Stimulated activated CD8-positive, alpha-beta memory T cell treated with anti-CD3 and anti-CD28 coated beads, Interleukin-12 subunit alpha, Interleukin-12 subunit beta, amount 100 ng/mL, for 4 hours (primary cell): ENCODE measurements at regions not wholly inside any gene's neighbourhood (a gene's known extent, or its start where the extent isn't known, plus 50 kb on each side); places are given as distances from the start of the nearest gene placed in this dataset.
"Not testable (repeated sequence)": the region's sequence is repeated elsewhere in the genome, so short reads cannot be mapped to it uniquely, and the experiment has no call there.

Experiments used
- DNase-seq: peaks from one replicate; pipeline ENCODE4 v3.0.0-alpha.2; 2020; ENCODE audit warnings: low read depth

DNA sequence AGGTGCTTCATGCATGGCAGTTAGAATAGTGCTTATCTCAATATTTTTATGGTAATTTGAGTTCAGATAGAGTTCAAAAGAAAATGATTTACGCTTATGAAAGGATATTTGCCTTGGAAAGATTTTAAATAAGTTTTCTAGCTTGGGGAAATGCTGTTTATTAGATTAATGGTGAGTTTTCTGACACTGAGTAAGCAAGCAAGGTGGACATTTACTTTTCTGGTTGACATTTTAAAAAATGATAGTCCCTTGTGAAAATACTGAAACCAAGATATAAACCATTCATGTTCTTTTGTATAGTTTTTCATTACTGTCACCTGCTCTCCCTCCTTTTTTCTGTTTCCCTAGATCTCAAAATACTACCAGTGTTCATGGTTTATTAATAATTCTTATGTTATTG is 1034.8 kb upstream of the SPRY2 start:
- DNase-seq = no peak

DNA sequence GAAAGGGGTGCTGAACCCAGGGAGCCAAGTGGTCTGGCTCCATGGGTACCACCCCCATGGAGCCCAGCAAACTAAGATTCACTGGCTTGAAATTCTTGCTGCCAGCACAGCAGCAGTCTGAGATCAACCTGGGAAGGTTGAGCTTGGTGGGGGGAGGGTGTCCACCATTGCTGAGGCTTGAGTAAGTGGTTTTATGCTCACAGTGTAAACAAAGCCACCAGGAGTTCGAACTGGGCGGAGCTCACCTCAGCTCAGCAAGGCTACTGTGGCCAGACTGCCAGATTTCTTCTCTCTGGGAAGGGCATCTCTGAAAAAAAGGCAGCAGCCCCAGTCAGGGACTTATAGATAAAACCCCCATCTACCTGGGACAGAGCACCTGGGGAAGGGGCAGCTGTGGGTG is 1021.8 kb upstream of the SPRY2 start:
- DNase-seq = not testable (repeated sequence)

DNA sequence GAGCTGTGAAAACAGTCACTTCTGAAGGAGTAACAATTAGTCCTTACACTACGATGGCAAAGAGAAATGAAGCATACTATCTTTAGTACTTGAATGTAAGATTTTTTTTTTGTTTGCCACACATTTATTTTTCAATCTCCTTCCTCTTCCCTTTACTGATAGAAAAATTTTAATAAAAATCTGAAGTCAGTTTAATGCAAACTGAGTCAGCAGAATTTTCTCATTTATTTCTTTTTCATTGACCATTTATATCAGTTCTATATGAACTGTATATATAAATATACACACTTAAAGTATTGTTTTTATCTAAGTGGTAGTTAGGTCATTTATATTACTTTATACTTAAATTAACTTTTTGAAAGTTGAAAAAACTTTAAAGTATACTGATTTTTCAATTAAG is 1009.1 kb upstream of the SPRY2 start:
- no peak for DNase-seq

DNA sequence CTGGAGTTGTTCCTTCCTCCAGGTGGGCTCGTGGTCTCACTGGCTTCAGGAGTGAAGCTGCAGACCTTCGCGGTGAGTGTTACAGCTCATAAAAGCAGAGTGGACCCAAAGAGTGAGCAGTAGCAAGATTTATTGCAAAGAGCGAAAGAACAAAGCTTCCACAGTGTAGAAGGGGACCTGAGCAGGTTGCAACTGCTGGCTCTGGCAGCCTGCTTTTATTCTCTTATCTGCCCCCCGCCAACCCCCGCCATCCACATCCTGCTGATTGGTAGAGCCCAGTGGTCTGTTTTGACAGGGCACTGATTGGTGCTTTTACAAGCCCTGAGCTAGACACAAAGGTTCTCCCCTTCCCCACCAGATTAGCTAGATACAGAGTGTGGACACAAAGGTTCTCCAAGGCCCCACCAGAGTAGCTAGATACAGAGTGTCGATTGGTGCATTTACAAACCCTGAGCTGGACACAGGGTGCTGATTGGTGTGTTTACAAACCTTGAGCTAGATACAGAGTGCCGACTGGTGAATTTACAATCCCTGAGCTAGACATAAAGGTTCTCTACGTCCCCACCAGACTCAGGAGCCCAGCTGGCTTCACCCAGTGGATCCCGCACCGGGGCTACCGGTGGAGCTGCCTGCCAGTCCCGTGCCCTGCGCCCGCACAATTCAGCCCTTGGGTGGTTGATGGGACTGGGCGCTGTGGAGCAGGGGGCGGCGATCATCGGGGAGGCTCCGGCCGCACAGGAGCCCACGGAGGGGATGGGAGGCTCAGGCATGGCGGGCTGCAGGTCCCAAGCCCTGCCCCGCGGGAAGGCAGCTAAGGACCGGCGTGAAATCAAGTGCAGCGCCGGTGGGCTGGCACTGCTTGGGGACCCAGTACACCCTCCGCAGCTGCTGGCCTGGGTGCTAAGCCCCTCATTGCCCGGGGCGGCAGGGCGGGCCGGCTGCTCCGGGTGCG is 999.5 kb upstream of the SPRY2 start:
- DNase-seq = not testable (repeated sequence)

DNA sequence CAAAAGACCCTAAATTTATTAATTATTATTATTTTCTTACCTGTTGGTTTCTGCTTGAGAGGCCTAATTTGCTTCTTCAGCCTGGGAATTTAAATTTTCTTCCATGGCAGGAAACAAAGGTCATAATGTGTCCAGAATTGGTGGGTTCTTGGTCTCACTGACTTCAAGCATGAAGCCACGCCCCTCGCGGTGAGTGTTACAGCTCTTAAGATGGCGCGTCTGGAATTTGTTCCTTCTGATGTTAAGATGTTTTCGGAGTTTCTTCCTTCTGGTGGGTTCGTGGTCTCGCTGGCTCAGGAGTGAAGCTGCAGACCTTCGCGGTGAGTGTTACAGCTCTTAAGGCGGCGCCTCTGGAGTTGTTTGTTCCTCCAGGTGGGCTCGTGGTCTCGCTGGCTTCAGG is 998.7 kb upstream of the SPRY2 start:
- DNase-seq = not testable (repeated sequence)

DNA sequence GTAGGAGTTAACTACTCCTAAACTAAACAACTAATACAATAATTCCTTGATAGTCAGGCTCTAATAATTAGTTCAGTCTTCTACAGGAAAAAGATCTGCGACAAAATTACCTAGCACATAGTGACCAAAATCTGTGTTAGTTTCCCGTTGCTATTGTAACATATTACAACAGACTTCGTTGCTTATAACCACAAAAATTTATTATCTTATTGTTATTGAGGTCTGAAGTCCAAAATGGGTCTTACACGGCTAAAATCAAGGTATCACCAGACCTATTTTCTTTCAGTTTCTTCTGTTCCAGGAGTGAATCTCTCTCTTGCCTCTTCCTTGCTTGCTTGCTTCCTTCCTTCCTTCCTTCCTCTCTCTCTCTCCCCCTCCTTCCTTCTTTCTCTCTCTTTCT is 993.6 kb upstream of the SPRY2 start:
- DNase-seq = no peak

DNA sequence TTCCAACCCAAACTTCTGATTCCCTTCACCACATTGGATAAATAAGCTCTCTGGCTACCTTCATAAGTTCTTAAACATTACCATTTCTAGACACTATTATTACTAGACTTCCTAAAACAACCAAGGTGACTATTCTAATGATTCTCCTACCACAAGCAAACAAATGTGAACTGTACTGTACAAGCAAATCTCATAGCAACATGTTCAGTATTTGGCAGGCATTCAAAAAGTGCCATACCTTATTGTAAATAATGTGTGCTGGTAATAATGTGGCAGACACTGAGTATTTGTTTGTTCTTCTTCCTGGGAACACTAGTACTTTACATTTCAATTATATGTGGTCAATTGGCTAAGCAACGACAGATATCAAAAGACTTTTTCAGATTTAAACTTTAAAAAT is 986.0 kb upstream of the SPRY2 start:
- DNase-seq = no peak

DNA sequence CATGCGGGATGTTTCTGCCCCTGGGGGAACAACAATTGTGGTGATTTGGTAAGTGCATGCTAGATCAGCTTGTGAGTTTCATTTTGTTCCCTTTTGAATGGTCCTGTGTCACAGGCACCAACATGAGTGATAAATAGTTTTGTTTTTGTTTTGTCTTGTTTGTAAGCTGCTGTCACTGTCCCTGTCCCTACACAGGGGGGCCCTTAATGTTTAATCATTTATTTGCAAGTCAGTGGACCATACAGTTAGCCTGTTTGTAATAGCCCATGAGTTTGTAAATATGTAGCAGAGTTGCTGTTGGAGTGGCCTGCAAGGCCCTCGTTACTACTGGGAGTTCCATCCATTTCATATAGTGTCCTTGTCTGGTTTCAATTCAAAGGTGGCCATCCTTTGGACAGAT is 979.6 kb upstream of the SPRY2 start:
- no peak for DNase-seq

DNA sequence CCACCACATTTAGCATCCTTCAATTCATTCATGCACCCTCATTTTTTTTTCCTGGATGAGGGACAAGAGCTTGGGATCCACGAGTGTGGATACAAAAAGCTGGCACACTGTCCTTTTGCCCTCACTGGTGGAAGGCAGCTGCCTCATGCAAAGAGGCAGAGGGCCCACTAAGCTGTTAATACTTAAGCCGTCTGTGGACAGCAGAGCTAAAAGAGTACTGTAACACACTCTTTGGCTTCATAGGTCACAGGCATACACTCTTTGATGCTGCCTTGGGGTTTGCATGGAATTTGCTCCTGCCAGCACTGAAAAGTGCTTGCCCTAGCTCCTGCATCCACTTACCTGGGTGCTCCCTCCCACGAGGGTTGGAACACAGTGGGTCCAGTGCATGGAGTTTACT is 978.4 kb upstream of the SPRY2 start:
- no peak for DNase-seq

DNA sequence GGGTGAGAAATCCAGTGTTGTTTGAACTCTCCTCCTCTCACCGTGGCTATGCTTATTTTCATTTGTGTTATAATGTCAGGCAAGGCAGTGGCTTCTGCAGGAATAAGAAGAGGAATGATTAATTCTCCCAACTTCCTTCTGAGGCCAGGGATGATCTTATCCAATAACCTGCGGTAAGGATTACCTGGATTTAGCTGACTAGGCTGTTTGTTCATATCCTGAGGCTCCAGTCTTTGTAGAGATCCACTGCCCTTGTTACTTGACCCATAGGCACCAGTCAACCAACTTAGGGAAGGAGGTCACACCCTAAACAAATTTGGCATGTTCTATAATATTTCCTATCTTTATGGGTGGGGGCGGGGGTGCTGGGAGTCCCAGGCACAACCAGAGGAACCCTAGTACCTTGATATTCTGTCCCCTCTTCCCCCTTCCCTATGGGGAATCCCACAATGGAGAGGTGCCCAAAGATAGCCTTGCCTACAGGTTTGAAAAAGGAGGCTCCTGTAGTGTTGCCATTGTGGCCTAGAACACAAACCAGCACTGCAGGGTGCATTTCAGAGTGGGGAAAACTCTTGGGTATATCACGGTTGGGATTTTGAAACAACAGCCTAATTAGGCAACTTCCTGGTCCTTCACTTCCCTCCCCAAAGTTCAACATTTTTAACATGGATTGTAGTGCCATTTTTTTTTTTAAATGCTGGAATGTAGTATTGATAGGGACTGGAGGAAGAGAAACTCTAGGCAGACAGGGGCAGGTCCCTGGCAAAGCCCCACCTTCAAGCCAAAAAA is 977.5 kb upstream of the SPRY2 start:
- no peak for DNase-seq

DNA sequence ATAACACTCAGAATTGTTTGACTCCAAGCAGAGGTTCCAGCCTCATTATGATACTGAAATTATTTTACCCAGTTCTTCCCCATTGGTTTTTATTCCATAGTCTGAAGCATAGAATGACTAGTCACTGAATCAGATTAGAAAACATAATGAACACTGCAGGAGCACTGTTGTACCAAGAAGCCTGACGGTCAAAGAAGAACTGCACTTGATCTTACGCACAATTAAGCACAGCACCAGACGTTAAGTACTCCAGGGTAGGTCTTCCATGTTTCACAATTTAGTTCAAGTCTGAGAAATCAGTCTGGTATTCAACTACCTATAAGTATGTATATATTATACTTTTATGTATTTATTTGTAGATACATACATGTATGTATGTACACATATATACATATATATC is 973.5 kb upstream of the SPRY2 start:
- no peak for DNase-seq

DNA sequence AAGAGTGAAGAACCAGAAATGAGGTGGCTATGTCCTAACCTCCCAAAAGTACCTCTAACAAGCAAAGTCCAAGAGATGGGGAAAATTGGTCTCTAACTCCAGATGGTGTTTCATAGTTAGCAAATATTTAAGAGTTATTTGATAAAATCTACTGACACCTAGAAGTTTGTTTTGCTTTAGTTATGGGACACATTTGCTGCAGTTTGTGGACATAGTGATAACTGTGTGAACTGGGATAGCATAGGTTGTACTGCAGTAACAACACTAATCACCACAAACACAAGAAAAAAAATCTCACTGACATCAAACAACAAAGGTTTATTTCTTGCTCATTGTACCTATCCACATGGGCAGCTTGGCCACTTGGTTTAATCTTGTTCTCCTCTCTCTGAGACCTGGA is 965.0 kb upstream of the SPRY2 start:
- DNase-seq = no peak

DNA sequence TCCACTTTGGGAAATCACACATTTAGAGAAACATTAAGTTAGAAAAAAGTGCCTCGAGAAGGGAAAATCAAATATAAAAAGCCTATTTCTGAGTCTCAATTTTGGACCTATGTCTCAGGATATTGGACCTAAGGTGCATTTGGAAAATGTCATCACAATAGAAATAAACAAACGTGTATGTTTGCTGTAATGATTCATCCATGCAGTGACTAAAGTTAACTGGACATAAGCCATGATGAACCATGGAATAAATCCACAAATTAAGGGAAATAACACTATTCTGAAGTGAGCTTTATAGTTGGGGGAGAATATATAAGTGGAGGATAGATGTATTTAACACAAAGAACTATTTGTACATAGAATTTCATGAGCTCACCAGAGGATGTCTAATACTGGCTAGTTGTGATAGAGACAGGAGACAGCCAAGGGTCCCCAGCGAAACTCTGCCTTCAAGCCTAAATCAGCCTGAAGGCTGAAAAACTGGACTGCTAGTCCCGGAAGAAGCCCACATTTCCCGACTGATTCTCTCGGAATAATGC is 963.3 kb upstream of the SPRY2 start:
- DNase-seq = no peak

DNA sequence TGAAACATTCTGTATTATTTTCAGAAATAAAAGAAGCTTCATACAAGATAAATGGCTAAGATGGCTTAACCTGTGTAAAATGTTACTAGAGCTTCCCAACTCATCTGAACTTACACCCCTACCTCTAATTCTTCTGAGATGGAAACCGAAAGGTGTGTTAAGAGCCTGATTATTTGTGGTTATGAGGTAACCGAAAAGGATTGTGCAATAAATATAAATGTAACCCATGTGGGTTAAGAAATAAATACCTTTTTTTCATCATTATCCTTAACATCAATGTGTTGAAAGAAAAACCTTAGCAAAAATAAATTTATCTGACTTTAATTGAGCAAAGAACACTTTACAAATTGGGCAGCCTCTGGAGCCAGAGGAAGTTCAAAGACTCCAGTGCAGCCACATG is 961.8 kb upstream of the SPRY2 start:
- DNase-seq = no peak

DNA sequence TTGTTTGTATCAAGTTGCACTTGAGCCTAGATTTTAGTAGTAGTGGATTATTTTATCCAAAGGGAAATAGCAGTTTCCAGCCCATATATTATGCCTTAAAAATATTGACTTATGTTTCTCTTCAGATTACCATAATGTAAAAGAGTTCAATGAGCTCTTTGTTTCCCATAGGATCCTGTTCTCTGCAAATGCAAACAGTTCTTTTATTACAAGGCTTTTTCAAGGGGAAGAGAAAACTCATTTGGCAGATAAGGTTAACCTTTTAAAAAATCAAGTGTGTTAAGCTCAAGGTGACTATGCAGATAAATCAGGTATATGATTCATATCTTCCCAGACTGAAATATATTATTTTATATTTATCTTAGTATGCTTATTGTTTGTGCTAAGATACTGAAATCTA is 961.2 kb upstream of the SPRY2 start:
- DNase-seq = no peak

DNA sequence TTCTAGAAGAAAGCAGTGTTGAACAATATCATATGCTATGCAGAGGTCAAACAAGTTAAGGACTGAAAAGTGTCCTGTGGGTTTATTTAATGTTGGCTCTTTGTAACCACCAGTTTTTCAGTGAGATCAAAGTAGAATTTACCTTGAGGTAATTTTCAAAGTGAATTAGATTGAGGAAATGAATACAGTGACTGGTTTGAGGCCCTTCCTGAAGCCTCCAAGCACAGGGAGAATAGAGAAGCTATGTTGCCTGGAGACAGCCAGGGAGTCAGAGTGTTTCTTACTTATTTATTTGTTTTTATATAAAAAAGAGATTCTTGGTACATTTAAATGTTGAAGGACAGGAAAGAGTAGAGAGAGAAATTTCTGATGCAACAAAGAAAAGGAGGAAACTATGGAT is 954.3 kb upstream of the SPRY2 start:
- no peak for DNase-seq

DNA sequence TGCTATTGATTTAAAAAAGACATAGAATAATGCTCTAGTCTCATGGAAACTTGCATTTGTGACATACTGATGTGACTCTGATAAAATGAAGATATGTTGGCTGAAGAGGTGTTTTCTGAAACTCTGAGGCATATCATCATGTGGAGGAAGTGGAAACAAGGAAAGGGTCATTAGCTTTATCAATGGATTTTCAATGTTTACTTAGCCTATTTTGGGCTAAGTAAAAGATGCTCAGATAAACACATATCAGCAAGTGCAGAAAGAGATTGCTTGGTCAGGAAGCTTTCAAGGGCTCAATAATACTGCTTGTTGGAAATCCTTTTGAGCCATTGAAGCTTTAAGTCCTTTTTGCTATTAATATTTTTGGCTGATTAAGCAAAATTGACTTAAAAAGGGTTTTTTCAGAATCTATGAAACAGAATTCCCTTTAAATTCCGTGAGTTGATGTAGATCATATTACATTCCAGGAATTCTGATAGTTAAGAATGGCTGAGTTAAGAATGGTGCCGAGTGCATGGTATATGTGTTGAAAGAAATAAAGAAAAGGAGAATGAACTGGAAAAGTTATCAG is 952.8 kb upstream of the SPRY2 start:
- no peak for DNase-seq

DNA sequence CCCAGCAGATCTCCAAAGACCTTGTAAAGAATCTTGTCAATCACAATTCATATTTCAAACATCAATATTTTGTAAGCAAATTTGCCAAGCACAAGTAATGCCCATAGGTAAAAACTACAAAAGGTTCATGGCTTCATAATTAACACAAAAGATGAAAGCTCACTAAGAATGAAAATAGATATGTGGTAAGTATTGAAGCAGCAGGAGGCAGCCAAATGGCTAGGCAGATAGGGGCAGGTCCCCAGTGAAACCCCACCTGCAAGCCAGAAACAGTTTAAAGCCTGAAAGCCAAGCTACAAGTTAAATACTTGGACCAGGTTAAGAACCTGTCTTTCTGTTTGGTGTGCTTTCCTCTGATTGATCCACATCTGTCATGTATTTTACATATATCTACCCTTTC is 942.6 kb upstream of the SPRY2 start:
- DNase-seq = no peak

DNA sequence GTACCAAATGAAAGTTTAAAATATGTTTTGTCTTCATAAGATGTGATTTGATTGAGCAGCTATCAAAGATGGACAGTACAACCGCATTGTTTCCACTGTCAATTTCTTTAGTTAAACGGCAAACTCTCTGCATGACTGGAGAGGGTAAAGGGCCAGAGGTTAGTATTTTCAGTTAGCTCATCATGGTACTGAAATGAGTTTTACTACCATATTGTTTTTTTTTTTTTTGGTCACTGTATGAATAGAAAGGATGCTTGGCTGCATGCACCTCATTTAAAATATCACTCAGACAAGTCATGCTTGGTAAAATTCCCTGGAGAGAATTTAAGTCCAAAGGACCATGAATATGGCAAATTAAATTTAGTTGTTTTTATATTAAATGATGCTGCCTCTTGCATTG is 942.1 kb upstream of the SPRY2 start:
- no peak for DNase-seq

DNA sequence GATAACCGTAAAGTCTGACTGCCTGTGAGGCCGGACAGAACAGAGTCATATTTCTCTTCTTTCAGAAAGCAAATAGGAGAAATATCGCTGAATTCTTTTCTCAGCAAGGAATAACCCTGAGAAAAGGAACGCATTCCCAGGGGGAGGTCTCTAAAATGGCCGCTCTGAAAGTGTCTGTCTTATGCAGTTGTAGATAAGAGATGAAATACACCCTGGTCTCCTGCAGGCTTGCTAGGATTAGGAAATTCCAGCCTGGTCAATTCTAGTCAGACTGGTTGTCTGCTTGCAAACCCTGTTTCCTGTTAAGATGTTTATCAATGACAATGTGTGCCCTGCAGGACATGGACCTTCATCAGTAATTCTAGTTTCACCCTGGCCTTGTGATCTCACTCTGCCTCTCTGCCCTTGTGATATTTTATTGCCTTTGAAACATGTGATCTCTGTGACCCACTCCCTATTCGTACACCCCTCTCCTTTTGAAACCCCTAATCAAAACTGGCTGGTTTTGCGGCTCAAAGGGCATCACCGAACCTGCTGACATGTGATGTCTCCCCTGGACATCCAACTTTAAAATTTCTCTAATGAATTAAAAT is 934.8 kb upstream of the SPRY2 start:
- DNase-seq = no peak

DNA sequence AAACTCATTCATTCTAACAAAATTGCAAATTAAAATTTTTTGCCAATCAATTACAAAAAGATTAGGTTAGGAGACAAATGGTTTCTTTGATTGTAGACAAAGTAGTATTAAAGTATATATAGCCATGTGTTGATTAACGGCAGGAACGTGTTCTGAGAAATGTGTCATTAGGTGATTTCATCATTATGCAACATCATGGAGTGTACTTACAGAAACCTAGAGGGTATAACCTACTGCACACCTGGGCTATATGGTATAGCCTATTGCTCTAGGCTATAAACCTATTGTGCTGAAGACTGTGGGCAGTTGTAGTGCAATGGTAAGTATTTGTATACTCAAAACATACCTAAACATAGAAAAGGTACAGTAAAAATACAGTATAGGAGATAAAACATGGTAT is 906.8 kb upstream of the SPRY2 start:
- no peak for DNase-seq

DNA sequence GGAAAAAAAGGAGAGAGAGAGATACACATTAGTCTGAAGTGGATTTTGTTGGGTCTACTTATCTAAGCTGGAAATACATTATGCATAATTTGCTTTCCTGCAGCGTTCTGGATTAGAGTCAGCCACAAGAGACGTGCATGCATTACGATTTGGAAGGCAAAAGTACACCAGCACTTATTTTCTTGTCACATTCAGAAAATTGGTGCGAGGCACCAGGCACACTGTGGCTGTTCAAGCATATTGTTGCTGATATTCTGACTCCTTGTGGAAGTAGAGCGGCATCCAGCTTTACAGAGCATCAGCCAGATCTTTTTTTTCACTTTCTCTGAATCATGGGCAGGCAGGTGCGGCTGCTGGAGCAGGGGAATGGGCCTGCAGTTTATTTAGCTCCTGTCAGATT is 905.6 kb upstream of the SPRY2 start:
- no peak for DNase-seq
